ENCODE measurements at regions not wholly inside any gene's neighbourhood (a gene's known extent, or its start where the extent isn't known, plus 50 kb on each side); places are given as distances from the start of the nearest gene placed in this dataset.

- no peak for TF ChIP-seq CTCF (IDR thresholded peaks at IDR 0.05)
- no peak for TF ChIP-seq POLR2A (IDR thresholded peaks at IDR 0.05)
These were observed 174.6 kb downstream of the SHOX start for GRCh38 chrX:805103-805670.
